HCEC 1CT (cell line): ENCODE measurements at regions not wholly inside any gene's neighbourhood (a gene's known extent, or its start where the extent isn't known, plus 50 kb on each side); places are given as distances from the start of the nearest gene placed in this dataset.

Experiments
- DNase-seq: peaks from one replicate; pipeline ENCODE4 v3.0.0-alpha.2; 2017

DNA sequence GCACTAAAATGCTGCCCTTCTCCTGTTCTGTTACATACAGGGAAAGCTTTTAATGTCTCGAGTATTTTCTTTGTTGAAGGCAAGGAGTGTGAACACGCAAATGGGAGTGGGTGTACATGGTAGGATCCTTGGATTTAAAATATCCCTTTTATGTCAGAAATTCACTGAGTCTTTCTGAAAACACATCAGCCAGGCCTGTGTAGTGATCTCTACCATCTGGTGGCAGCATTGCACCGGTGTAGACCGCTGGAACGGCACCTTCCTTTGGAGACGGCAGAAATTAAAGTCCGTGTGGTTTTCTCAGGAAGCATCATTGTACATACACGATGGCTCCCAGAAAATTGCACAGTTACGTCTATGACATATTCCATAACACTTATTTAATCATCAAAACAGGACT is 515.8 kb downstream of the GALR1 start:
- no peak for DNase-seq

DNA sequence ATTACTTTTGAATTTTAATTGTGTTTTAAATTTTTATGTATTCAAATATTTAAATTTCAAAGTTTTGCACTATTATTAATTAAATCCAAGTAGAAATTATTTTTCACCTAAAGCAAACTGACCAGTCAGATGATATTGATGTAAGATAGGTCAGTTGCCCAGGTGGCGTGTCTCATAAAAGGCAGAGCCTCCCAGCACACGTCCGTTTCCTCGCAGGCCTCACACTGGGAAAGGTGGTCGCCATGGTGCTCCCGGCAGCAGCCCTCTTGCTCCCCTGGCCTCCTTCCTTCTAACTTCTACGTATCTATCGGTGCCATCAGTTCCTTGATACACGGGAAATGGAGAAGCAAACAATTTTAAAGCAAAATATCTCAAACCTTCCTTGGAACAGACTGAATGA is 516.8 kb downstream of the GALR1 start:
- no peak for DNase-seq

DNA sequence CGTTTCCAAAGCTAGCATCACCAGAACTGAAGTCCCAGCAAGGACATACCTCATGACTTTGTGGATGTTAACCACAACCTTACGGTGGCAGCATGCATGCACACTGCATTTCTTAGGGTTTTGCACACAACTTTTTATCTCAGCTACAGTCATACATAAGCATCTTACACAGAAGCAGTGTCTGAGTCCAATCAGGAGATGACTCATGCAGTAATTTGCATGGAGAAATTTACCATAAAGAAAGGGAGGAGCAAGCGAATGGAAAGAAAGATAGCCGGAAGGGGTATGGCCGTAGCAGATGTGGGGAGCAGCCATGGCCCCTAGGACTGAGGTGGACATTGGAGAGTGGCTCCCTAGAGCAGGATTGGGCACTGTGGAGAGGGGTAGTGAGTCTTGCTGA is 522.5 kb downstream of the GALR1 start:
- no peak for DNase-seq

DNA sequence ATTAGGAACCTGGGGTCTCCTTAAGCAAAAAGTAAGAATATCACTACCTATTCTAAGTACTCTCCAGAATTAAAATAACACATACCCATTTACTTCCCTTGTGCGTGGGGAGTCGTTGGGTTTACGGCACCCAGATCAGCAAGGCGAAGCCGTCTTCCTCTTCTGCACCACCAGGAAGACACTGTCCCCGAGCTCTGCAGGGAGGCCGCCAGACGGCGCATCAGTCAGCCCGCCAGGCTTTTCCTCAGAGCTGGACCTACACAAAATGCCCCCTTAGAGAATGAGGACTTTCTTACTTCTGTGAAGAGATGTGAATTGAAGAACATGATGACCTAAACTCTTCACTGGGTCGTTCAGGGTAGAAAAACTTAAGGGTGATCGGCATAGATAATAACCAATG is 526.5 kb downstream of the GALR1 start:
- no peak for DNase-seq

DNA sequence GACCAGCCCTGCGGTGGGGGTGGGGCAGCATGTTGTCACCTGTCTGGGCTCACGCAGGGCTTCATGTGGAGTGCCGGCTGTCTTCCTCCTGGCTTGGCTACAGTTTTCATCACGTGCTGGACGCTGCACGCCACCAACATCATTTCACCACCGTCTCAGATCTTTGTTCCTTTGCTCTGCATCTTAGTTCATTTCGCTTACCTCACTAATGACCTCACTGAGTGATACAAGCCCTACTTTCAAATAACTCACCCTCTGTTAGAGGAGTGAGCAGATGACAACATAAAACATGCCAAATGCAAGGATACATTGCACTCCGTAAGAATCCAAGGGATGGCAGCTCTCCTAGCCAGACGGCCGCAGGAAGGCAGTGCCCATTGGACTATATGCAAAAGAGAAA is 527.5 kb downstream of the GALR1 start:
- no peak for DNase-seq

DNA sequence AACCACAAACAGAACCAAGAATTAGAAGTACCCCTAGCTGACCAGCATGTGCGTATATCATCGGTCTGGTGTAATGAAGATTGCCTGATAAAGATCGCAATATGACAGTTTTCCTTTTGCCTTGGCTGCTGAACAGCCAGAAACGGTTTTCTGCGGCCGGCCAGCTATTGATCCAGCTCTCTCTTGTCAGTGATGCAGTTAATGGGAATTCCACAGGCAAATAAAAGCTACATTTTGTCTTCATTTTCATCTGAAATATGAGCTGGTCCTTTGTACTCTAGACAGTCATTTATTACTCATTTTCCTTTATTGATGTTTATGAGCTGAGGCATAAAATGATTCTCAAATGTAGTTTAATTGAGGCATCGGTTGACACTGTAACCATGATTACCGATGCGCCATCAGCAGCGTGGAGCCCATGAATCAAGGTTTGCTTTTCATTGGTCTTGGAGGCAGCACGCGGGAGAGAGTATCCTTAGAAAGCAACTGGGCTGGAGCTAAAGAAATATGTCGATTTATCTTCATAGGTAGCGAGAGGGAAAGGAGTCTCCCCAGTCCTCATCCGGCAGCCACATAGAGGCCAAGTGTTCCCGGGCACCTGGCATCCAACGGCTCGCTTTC is 535.2 kb downstream of the GALR1 start:
- DNase-seq, result no peak

DNA sequence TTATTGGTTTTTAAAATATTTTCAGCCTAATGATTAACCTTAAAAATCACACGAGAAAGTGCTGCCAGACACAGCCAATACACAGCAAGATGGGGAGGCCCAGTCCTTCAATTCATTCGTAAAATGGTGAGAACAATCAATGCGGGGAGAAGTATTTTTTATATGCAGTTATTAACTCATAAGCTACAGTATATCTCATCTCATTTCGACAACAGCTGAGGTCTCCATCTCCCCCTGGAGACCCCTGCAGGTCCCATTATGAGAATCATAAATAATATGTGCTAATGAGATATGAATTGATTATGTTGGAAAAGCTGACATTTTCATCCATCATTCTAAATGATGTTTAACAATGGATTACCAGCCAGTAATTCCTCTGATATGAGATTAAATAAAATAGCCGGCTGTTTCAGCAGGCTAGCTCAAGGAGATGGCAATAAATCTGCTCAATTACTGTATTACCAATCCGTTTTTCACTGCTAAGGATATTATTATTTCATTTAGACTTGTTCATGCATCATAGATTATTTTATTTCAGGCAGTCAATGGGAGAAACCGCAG is 535.8 kb downstream of the GALR1 start:
- no peak for DNase-seq

DNA sequence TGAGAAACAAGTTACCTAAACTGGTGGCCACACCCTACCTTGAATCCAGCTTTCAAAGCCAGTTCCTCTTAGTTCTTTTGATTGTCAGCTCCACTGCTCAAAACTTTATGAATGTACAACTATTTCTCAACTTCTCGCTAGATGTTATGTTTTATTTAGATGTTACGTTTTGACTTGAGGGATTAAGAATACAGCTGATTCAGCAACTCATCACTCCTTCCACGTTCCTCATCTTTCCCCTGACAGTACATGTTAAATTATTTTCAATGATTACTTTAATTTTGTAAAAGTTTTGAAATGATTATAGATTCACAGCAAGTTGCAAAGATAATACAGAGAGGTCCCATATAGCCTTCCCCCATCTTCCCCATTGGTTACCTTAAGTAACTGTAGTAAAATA is 553.4 kb downstream of the GALR1 start:
- DNase-seq, result no peak

DNA sequence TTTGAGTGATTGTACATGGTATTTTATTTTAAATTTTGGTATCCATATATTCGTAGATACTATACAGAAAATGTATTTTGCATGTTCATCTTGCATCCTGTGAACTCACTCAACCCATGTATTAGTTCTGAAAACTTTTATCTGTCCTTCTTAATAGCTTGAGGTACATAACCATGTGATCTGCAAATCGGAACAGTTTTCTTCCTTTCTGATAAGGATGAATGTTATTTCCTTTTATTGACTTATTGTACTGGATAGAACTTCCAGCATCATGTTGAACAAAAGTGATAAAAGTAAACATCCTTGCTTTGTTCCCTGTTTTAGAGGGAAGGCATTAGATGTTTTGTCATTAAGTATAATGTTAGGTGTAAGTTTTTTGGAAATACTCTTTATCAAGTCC is 554.7 kb downstream of the GALR1 start:
- no peak for DNase-seq

DNA sequence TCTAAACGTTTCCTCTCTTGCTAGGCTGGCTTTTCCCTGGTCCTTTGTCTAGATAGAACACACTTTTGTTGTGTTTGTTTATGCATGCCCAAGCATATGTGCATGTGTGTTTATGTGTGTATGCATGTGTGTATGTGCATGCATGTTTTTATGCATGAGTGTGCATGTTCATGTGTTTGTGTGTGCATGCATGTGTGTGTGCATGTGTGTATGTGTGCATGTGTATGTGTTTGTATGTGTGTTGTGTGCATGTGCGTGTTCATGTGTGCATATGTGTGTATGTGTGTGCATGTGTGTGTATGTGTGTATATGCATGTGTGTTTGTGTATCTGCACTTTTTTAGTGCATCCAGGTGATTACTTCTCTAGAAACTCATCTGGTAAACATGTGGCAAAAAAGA is 558.0 kb downstream of the GALR1 start:
- no peak for DNase-seq

DNA sequence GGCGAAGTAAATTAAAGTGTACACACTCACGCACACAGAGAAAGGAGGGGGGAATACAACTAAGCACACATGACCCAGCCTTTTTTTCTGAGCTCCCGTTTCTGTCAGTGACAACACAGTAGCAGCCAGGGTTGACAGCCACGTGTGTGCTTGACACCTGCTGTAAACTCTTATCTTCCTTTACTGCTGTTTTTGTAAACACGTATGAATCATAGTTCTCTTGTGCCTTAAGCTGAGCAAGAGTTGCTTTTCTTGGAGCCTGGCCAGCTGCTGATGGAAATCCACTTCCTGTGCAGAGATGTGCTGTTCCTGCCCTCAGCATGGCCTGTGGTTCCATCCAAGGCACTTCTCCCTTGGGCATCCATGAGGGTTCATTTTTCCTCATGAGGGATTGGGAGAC is 561.9 kb downstream of the GALR1 start:
- DNase-seq, result no peak

DNA sequence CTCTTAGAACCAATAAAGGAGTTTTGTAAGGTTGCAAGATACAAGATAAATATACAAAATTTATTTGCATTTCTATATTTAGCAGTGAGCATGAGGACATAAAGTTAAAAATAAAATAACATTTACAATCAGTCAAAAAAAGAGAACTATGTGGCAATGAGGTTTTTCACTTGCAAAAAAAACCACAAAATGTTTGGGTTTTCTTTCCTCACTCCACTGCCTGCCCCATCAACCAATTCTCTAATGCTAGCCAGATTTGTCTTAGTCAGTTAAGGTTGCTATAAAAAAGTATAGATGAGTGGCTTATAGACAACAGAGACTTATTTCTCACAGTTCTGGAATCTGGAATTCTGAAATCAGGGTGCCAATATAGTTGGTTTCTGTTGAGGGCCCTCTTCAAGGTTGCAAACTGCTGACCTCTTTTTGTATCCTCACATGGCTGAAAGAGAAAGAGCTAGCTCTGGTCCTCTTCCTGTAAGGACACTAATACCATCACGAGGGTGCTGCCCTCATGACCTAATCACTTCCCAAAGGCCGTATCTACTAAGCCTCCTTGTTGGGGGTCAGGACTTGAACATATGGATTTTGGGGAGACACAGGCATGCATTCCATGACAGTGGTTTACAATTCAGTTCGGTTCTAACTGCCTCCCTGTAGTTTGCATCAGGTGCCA is 566.2 kb downstream of the GALR1 start:
- no peak for DNase-seq

DNA sequence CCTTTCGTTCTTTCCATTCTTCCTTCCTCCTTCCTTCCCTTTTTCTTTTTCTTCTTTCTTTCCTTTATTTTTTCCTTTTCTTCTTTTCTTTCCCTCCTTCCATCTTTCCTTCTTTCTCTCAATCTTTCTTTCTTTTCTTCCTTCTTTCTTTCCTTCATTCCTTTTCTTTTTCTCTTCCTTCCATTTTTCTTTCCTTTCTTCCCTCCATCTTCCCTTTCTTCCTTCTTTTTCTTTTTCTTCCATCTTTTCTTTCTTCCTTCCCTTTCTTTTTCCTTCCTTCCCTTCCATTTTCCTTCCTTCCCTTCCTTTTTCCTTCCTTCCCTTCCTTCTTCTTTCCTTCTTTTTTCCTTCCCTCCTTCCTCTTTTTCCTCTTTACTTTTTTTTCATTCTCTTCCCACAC is 568.7 kb downstream of the GALR1 start:
- no peak for DNase-seq

DNA sequence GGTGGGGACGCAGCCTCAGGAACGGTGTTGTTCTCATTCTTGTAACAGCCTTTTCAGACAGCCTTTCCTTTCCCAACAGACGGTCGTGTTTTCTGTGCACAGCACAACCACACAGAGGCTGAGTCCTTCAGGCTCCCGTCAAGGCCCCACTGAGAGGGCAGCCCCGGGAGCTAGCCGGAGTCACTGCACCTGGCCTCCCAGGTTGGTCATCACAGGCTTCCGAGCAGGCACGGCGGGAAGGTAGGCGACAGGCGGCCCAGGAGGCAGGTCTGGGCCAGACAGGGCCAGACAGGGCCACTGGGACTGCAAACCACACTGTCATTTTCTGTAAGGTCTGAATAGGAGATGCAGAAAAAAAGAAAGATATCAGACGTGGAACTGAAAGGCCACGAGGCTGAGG is 570.8 kb downstream of the GALR1 start:
- no peak for DNase-seq

DNA sequence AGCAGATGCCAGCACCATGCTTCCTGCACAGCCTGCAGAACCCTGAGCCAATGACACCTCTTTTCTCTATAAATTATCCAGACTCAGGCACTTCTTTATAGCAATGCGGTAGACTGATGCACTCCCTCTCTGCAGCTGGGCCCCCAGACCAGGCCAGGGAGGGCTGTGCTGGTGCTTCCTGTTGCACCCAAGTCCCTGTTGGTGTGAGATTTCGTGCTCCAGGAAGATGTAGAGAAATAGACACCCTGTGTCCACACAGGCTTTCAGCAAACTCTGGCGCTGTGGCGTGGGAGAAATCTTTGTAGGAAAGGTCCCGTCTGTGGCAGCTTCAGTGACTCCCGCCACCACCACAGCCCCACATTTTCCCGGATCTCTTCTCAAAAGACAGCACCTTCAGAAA is 572.2 kb downstream of the GALR1 start:
- no peak for DNase-seq

DNA sequence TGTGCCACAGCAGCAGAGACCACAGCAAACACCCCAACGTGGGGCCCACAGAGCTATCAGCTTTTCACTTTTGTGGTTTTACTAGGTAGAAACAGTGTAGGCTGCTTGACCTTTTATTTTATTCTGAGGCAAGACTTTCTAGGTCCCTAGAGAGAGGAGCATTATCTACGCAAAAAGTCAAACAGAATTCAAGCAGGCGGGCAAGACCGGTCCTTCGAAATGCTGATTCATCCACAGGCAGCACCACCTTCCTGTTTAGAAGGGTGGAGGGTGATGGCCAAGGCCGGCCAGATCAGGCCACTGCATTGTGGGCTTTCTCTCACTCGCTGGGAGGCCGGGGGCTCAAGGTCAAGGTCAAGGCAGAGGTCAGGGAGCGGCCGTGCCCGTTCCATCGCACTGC is 573.0 kb downstream of the GALR1 start:
- DNase-seq, result no peak

DNA sequence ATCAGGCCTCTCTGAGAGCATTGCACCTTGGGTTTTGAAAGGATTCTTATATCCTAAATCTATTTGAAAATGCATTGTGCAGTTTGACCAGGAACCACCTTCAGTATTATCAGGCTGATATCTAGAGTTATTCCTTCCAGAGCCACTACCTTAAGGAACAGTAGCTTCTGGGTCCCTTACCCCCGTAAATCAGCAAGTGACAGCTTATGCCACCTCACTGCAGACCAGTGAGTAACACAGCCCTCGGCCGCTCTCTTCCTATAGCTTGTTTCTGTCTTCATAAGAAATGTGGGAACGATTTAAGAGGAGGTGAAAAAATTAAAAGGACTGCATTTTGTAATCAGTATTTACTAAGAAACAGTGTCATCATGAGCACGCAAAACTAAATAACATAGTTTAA is 584.2 kb downstream of the GALR1 start:
- DNase-seq, result no peak

DNA sequence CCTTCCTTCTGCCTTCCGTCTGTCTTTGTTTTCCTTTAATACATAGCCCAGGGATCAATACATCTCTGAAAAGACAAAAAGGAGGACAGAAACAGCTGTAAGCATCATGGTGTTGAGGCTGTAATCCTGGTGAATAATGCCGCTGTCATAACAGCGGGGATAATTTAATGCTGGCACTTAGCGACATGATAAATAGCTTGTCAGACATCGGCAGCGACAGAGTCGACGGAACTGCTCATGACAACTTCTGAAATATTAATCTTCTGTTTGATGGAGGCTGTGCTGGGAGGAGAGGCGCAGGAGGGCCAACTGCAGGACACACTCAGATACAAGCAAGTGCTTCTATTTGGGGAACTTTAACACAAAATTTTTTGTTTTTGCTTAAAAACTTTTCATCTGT is 602.2 kb downstream of the GALR1 start:
- DNase-seq, result no peak

DNA sequence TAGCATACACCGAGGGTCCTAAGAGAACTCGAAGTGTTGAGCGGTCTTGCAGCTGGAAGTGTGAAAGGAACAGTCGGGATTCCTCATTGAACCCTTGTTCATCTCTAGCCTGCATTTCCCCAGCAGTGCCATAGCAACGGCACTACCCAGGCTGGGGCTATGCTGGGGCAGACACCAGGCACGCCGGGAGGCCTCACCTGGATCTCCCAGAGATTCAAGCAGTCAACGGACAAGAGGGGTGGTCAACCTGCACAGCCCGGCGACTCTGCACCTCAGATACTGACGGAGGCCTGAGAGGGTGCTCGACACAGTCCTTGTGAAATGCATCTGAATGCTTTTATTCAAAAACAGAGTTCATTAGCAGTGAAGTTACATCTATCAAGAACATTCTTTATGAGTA is 604.2 kb downstream of the GALR1 start:
- no peak for DNase-seq

DNA sequence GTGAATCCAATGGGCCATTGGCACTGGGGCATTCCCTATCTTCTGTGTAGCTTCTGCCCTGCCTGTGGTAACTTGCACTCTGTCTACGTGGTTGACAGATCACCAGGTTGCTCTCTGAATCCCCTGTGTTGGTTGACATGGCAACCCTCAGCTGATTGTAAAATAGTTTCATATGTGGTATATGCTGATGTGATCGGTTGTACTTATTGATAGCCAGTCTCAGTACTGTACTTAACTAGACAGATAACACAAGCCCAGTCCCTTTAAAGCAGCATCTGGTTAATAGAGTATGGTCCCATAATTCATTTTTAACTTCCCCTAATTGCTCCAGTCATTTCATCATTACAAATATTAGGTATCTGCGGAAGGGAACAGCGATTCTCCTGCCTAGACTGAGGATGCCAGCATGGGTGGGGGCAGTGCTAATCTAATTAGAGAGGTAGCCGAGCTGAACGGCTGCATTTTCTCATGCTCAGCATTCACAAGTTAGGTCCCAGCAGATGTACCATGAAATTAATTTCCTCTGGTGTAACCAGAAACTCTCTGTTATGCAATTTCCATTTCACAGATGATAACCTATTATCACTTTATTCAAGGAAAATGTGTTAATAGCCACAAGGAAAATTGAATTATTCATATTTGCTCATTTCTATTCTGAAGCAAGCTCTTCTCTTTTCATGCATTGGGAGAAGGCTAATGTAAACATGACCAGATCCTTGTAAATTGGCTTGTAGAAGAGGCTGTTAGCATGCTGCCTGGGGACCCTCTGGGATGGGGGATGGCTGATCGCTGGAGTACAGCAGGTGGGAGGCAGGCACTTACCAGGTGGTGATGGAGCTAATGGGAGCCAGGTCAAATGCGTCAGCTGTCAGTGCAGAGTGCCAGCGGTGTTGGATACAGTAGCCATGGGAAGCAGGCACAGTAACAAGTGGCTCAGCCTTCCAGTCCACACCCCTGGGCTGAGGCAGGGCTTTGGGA is 608.3 kb downstream of the GALR1 start:
- no peak for DNase-seq

DNA sequence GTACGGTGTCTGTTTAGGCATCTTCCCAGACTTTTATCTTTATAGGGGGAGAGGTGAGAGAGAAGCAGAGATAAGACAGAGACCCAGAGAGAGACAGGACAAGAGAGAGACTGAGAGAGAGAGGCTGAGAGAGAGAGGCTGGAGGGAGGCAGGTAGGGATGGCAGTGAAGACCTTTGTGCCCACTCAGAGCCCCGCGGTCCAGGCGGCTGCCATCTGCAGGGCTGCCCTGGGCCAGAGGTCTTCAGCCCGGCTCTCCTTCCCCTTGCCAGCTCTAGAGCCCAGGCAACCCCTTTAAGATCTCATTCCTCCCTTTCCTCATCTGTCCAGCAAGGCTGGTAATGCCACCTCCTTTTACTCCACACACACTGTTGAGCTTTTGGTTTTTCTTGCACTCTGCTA is 610.0 kb downstream of the GALR1 start:
- no peak for DNase-seq

DNA sequence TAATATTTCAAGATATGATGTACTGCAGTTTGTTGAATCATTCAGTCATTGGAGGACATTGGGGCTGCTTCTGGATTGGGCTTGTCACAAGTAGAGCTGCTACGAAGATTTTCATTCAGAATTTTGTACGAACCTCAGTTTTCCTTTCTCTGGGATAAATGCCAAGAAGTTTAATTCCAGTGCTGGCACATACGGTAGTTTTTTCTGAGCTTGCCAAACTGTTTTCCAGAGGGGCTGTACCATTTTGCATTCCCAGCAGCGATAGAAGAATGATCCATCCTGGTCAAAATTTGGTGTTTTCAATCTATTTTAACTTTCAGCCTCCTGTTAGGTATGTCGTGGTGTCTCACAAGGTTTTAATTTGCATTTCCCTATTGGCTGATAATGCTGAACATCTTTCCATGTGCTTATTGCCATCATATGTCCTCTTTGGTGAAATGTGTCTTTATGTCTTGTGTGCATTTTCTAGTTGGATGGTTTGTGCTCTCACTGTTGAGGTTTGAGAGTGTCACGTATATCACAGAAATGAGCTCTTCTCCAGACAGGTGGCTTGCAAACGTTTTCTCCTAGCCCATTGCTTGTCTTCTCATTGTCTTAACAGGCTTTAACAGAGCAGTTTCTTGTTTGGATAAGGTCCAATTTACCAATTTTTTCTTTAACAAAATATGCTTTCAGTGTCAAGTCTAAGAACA is 612.6 kb downstream of the GALR1 start:
- no peak for DNase-seq

DNA sequence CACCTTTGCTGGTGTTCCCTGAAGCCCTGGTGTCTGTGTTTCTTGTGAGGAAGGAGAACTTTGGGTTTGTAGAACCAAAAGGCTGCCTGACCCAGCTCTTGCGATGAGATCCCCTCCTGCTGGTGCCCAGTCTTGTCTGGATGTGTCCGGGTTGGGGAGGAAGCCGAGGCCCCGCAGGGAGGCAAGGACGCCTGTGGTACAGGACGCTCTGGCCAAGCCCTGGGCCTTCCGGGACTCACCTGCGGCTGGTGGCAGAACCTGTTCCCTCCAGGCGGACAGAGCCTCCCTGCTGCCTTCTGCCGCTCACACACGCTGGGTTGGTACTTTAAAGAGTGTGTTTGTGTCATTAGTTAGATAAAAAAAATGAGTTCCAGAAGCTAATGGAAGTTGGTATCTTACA is 616.2 kb downstream of the GALR1 start:
- DNase-seq, result no peak
